ENCODE measurements at regions not wholly inside any gene's neighbourhood (a gene's known extent, or its start where the extent isn't known, plus 50 kb on each side); places are given as distances from the start of the nearest gene placed in this dataset.

- no peaks in the 10 kb centered on the region for H3K27me3 Mint-ChIP-seq (ENCODE audit: low read depth)
- intact Hi-C loops (cut with micrococcal nuclease) = no loop called here
- no peaks in the 10 kb centered on the region for H3K4me1 Mint-ChIP-seq (ENCODE audit: low read depth)
- no peaks in the 10 kb centered on the region for H3K9me3 Mint-ChIP-seq
- no peak for DNase-seq (ENCODE audit: low spot score)
- H3K27ac Mint-ChIP-seq = no peak overlapping the region
- no peaks in the 10 kb centered on the region for H3K36me3 Mint-ChIP-seq (ENCODE audit: low read depth)
- H3K4me3 Mint-ChIP-seq (ENCODE audit: low read depth) = no peak overlapping the region
These were observed 439.2 kb upstream of the IGFBP3 start for GRCh38 chr7:46360296-46360695.

DNA sequence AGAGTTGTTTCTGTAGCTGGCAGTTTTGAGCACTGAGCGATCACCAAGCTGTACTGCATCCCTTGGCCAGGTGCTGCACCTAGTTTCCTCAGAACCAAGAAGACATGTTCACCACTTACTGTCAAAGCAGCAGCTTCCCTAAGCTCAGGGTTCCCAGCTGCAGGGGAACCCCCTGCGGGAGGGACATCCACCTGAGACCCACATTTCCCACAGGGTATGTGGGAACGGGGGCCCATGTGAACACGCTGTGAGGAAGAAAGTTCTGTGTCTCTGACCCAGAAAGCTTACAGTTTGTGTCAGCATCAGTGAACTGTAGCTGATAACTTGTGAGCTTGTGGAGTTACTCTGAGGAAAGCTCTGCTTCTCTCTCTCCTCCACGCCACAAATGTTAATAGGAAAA lies 436.8 kb upstream of the IGFBP3 start:
- H3K27ac Mint-ChIP-seq = no peak overlapping the region
- DNase-seq (ENCODE audit: low spot score) = no peak
- no peaks in the 10 kb centered on the region for H3K9me3 Mint-ChIP-seq
- H3K4me3 Mint-ChIP-seq (ENCODE audit: low read depth) = no peak overlapping the region
- H3K36me3 Mint-ChIP-seq (ENCODE audit: low read depth) = no peaks in the 10 kb centered on the region
- no peaks in the 10 kb centered on the region for H3K27me3 Mint-ChIP-seq (ENCODE audit: low read depth)
- intact Hi-C loops (cut with micrococcal nuclease) = no loop called here
- no peaks in the 10 kb centered on the region for H3K4me1 Mint-ChIP-seq (ENCODE audit: low read depth)

DNA sequence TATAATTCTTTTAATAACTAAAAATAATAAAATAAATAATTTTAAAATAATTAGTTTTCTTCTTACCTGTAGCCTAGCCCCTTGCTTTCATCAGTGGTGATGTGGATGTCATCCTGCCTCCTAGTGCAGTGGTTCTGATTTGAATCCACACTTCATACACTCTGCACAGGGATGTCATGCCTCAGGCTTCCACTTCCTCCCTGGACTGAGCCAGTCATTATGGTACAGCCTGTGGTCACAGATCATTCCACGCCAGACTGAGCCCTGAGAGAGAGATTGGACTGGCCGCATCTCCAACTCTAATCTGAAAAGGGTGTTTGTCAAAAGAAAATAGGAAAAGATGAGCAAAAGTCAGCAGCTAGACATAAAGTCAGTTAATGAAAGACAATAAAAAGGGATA lies 436.2 kb upstream of the IGFBP3 start:
- intact Hi-C loops (cut with micrococcal nuclease) = no loop called here
- no peak overlapping the region for H3K4me3 Mint-ChIP-seq (ENCODE audit: low read depth)
- no peaks in the 10 kb centered on the region for H3K27me3 Mint-ChIP-seq (ENCODE audit: low read depth)
- no peak for DNase-seq (ENCODE audit: low spot score)
- no peaks in the 10 kb centered on the region for H3K36me3 Mint-ChIP-seq (ENCODE audit: low read depth)
- H3K27ac Mint-ChIP-seq = no peak overlapping the region
- H3K9me3 Mint-ChIP-seq = no peaks in the 10 kb centered on the region
- no peaks in the 10 kb centered on the region for H3K4me1 Mint-ChIP-seq (ENCODE audit: low read depth)

DNA sequence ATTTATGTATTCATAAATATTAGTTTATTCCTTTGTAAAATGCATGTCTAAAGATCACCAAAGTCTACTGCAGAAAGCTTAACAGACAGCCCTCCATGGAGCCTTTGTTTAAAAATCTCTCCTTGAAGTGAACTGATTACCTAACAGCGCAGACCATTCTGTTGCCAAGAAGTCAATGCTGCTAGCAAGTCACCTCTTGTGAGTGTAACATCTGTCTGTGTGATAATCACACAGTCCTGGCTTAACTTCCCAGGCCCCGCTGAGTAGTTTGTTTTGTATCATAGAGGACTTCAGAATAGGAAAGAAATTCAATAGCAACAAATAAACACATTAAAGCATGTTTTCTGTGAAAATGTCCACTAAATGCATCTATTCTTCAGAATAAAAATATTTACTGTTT lies 435.3 kb upstream of the IGFBP3 start:
- Mint-ChIP-seq H3K27ac (no peak overlapping the region), H3K27me3 (ENCODE audit: low read depth) (no peaks in the 10 kb centered on the region), H3K36me3 (ENCODE audit: low read depth) (no peaks in the 10 kb centered on the region), H3K4me3 (ENCODE audit: low read depth) (no peak overlapping the region), H3K4me1 (ENCODE audit: low read depth) (no peaks in the 10 kb centered on the region), H3K9me3 (no peaks in the 10 kb centered on the region)
- DNase-seq (ENCODE audit: low spot score) = no peak
- intact Hi-C loops (cut with micrococcal nuclease) = no loop called here

DNA sequence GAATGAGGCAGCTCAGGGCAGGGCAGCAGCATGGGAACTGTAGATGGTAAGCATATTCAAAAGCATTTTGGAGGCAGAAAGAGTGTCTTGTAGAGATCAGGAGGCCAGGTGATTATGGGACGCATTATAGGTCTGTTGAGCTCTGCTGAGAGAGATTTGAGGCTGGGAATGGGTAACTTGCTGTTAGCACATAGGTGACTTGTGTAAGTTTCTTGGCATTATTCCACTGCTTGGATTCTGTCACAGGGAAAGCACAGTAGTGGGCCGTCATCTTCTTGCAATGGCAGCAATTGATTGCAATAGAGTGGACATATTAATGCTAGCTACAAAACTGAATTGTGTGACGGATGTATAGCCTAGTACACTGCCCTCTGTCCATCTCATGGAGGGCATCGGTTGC lies 434.3 kb upstream of the IGFBP3 start:
- no peak overlapping the region for H3K27ac Mint-ChIP-seq
- no peaks in the 10 kb centered on the region for H3K27me3 Mint-ChIP-seq (ENCODE audit: low read depth)
- DNase-seq (ENCODE audit: low spot score) = no peak
- intact Hi-C loops (cut with micrococcal nuclease) = no loop called here
- no peaks in the 10 kb centered on the region for H3K36me3 Mint-ChIP-seq (ENCODE audit: low read depth)
- H3K4me1 Mint-ChIP-seq (ENCODE audit: low read depth) = no peaks in the 10 kb centered on the region
- no peak overlapping the region for H3K4me3 Mint-ChIP-seq (ENCODE audit: low read depth)
- no peaks in the 10 kb centered on the region for H3K9me3 Mint-ChIP-seq

- no peak overlapping the region for H3K27ac Mint-ChIP-seq
- no peak for DNase-seq (ENCODE audit: low spot score)
- intact Hi-C loops (cut with micrococcal nuclease) = loop anchor here (5.0 kb wide), 1 partner anchor 435 kb away; no protein-coding TSS in a partner anchor
- no peaks in the 10 kb centered on the region for H3K4me1 Mint-ChIP-seq (ENCODE audit: low read depth)
- H3K9me3 Mint-ChIP-seq = no peaks in the 10 kb centered on the region
- H3K27me3 Mint-ChIP-seq (ENCODE audit: low read depth) = no peaks in the 10 kb centered on the region
- no peak overlapping the region for H3K4me3 Mint-ChIP-seq (ENCODE audit: low read depth)
- H3K36me3 Mint-ChIP-seq (ENCODE audit: low read depth) = no peaks in the 10 kb centered on the region
These were observed 431.2 kb upstream of the IGFBP3 start for GRCh38 chr7:46352004-46352954.

GRCh38 chr7:46349490-46349889 lies 428.4 kb upstream of the IGFBP3 start:
- Mint-ChIP-seq H3K27ac (no peak overlapping the region), H3K36me3 (ENCODE audit: low read depth) (no peaks in the 10 kb centered on the region), H3K4me3 (ENCODE audit: low read depth) (no peak overlapping the region), H3K27me3 (ENCODE audit: low read depth) (no peaks in the 10 kb centered on the region), H3K9me3 (no peaks in the 10 kb centered on the region), H3K4me1 (ENCODE audit: low read depth) (no peaks in the 10 kb centered on the region)
- intact Hi-C loops (cut with micrococcal nuclease) = no loop called here
- DNase-seq (ENCODE audit: low spot score) = no peak

GRCh38 chr7:46344533-46344932 lies 423.5 kb upstream of the IGFBP3 start:
- no peaks in the 10 kb centered on the region for H3K4me1 Mint-ChIP-seq (ENCODE audit: low read depth)
- intact Hi-C loops (cut with micrococcal nuclease) = no loop called here
- DNase-seq (ENCODE audit: low spot score) = no peak
- no peaks in the 10 kb centered on the region for H3K36me3 Mint-ChIP-seq (ENCODE audit: low read depth)
- no peak overlapping the region for H3K27ac Mint-ChIP-seq
- H3K27me3 Mint-ChIP-seq (ENCODE audit: low read depth) = no peaks in the 10 kb centered on the region
- no peak overlapping the region for H3K4me3 Mint-ChIP-seq (ENCODE audit: low read depth)
- peaks cover 9% of the 10 kb centered on the region for H3K9me3 Mint-ChIP-seq

DNA sequence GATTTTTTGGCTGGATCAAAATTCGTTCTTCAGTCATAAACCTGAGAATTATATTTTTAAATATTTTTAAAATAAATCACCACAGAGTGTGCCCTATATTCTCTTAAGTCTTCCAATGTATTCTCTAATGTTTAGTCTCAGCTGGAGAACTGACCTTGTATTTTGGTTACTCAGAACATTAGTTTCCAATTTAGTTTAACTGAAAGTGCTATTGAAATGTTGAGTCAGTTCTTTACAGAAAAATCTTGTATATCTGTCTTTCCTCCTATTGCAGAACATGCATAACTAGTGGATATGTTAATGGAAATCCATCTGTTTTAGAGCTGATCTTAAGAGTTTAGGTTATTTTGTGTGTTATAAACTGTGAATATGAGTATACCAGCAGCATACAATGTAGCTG lies 422.7 kb upstream of the IGFBP3 start:
- Mint-ChIP-seq H3K27ac (no peak overlapping the region), H3K9me3 (peaks cover 16% of the 10 kb centered on the region), H3K36me3 (ENCODE audit: low read depth) (no peaks in the 10 kb centered on the region), H3K4me3 (ENCODE audit: low read depth) (no peak overlapping the region), H3K4me1 (ENCODE audit: low read depth) (no peaks in the 10 kb centered on the region), H3K27me3 (ENCODE audit: low read depth) (no peaks in the 10 kb centered on the region)
- no peak for DNase-seq (ENCODE audit: low spot score)
- intact Hi-C loops (cut with micrococcal nuclease) = no loop called here

DNA sequence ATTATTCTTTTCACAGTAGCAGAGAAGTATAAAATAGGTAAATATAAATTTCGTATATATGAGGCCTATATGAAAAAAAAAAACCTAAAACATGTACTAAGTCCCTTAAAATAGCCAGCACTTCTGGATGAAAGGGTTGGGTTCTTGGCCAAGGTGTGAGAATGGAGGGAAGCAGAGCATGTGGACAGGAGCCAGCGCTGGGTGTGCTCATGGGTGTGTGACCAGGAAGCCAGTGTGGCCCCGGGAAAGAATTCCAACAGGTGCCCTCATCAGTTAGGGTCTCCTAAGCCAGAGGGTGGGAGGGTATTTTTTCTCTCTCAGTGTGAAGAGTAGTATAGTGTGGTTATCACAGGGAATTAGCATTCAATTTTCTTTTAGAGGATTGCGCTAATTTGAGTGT lies 401.9 kb upstream of the IGFBP3 start:
- Mint-ChIP-seq H3K27me3 (ENCODE audit: low read depth) (no peaks in the 10 kb centered on the region), H3K27ac (no peak overlapping the region), H3K4me3 (ENCODE audit: low read depth) (no peak overlapping the region), H3K4me1 (ENCODE audit: low read depth) (no peaks in the 10 kb centered on the region), H3K9me3 (no peaks in the 10 kb centered on the region), H3K36me3 (ENCODE audit: low read depth) (no peaks in the 10 kb centered on the region)
- DNase-seq (ENCODE audit: low spot score) = no peak
- intact Hi-C loops (cut with micrococcal nuclease) = no loop called here

- Mint-ChIP-seq H3K36me3 (ENCODE audit: low read depth) (no peaks in the 10 kb centered on the region), H3K4me1 (ENCODE audit: low read depth) (no peaks in the 10 kb centered on the region), H3K27me3 (ENCODE audit: low read depth) (no peaks in the 10 kb centered on the region), H3K9me3 (no peaks in the 10 kb centered on the region), H3K4me3 (ENCODE audit: low read depth) (no peak overlapping the region), H3K27ac (no peak overlapping the region)
- intact Hi-C loops (cut with micrococcal nuclease) = no loop called here
- no peak for DNase-seq (ENCODE audit: low spot score)
These were observed 400.6 kb upstream of the IGFBP3 start for GRCh38 chr7:46321556-46322205.

DNA sequence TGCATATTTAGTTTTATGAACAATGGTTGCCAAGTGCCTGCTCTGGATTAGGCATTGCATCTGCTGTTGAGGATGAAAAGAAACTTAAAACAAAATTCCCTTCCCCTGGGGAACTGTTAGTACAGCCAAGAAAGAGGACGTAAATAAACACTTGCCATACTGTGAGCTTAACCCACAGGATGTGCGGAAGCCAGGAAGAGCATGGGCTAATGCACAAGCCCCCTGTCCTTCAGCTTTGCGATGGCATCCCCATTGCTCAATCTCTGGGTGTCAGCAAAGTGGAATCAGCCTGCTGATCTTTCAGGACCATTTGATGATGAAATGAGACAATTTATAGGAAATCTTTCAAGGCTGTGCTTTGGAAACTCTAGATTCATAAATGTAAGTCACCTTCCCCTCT lies 399.9 kb upstream of the IGFBP3 start:
- intact Hi-C loops (cut with micrococcal nuclease) = no loop called here
- H3K9me3 Mint-ChIP-seq = no peaks in the 10 kb centered on the region
- H3K4me1 Mint-ChIP-seq (ENCODE audit: low read depth) = no peaks in the 10 kb centered on the region
- H3K4me3 Mint-ChIP-seq (ENCODE audit: low read depth) = no peak overlapping the region
- H3K27ac Mint-ChIP-seq = no peak overlapping the region
- H3K36me3 Mint-ChIP-seq (ENCODE audit: low read depth) = no peaks in the 10 kb centered on the region
- H3K27me3 Mint-ChIP-seq (ENCODE audit: low read depth) = no peaks in the 10 kb centered on the region
- DNase-seq (ENCODE audit: low spot score) = no peak

DNA sequence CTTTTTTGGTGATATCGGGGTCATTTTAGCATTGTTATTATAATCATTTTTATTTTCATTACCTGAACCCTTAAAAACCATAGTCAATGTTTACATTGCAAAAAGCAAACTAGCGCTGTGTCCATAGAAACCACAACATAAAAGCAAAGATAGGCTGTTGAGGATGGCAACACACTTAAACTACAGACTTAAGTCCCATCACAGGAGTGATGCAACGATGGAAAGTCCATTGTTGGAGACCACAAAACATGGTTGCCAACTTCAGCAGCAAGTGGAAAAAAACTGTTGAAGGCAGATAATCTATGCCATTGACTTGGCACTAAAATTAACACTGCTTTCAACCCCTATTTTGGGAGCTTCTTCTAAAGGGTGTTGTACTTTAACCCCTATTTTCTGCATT lies 398.8 kb upstream of the IGFBP3 start:
- Mint-ChIP-seq H3K27ac (no peak overlapping the region), H3K4me1 (ENCODE audit: low read depth) (no peaks in the 10 kb centered on the region), H3K36me3 (ENCODE audit: low read depth) (no peaks in the 10 kb centered on the region), H3K27me3 (ENCODE audit: low read depth) (no peaks in the 10 kb centered on the region), H3K4me3 (ENCODE audit: low read depth) (no peak overlapping the region), H3K9me3 (no peaks in the 10 kb centered on the region)
- DNase-seq (ENCODE audit: low spot score) = no peak
- intact Hi-C loops (cut with micrococcal nuclease) = no loop called here
